ENCODE measurements at regions not wholly inside any gene's neighbourhood (a gene's known extent, or its start where the extent isn't known, plus 50 kb on each side); places are given as distances from the start of the nearest gene placed in this dataset.

- H3K4me2 ChIP-seq (replicated peaks; ENCODE audit: extremely low read depth, low read length, poor library complexity, severe bottlenecking): peak overlapping the region; percentile 51
- peaks cover 49 to 66% (median 56%) of the 10 kb centered on the region in 3 donors for H3K27me3 Mint-ChIP-seq (ENCODE audit: low read depth in 3 of 3)
- 1% methylated on average over 7 of the region's 11 CpGs for WGBS (ENCODE audit: insufficient coverage)
- H3K27ac Mint-ChIP-seq: peak overlapping the region in 1 of 7 donors; percentile 29
- H3K4me1 Mint-ChIP-seq: peaks cover 7% of the 10 kb centered on the region
- peak overlapping the region in 1 of 3 experiments; percentile 50 for H3K4me3 ChIP-seq (replicated peaks in 1 of 3; ENCODE audit: low read depth in 2 of 3, low read length in 3 of 3)
- no peak overlapping the region for H3K27ac ChIP-seq (ENCODE audit: low read depth in 1 of 2, low read length in 2 of 2)
- H3K9ac ChIP-seq (ENCODE audit: insufficient read depth, low read length, poor library complexity, severe bottlenecking): no peak overlapping the region
- H3K9me3 Mint-ChIP-seq: peaks cover 0 to 5% (median 2%) of the 10 kb centered on the region in 7 donors
- DNase-seq: no peak
- peaks cover 0 to 5% of the 10 kb centered on the region in 2 donors for H3K9me3 ChIP-seq (replicated peaks in 1 of 2; ENCODE audit: control insufficient read depth in 1 of 2, insufficient read depth in 1 of 2, low read length in 2 of 2)
- H3K36me3 ChIP-seq (replicated peaks in 1 of 2; ENCODE audit: control insufficient read depth in 1 of 2, insufficient read depth in 2 of 2, low read length in 2 of 2): no peaks in the 10 kb centered on the region
- H3K4me3 Mint-ChIP-seq: peak overlapping the region; percentile 54 to 86
- H3K27me3 ChIP-seq (ENCODE audit: control insufficient read depth in 2 of 2, insufficient read depth in 2 of 2, low read length in 2 of 2): peaks cover 40 to 50% of the 10 kb centered on the region in 2 donors
- H3K79me2 ChIP-seq (ENCODE audit: insufficient read depth, low read length): no peaks in the 10 kb centered on the region
- intact Hi-C loops (cut with micrococcal nuclease): no loop called here
- no peaks in the 10 kb centered on the region for H4K20me1 ChIP-seq (ENCODE audit: insufficient read depth, low read length)
- peaks cover 0 to 6% of the 10 kb centered on the region in 2 donors for H3K36me3 Mint-ChIP-seq
- no peak for TF ChIP-seq CTCF (IDR thresholded peaks at IDR 0.05)
- H3K4me1 ChIP-seq (ENCODE audit: control insufficient read depth in 1 of 2, insufficient read depth in 2 of 2, low read length in 2 of 2): peaks cover 11% of the 10 kb centered on the region in 2 donors
- no peak overlapping the region for H2AFZ ChIP-seq (ENCODE audit: insufficient read depth, low read depth, low read length, poor library complexity, severe bottlenecking)
Observed at GRCh38 chr6:166861961-166862286, 94.4 kb downstream of the RNASET2 start.

GRCh38 chr6:166861304-166861703, 95.0 kb downstream of the RNASET2 start:
- intact Hi-C loops (cut with micrococcal nuclease): no loop called here
- H3K36me3 ChIP-seq (replicated peaks in 1 of 2; ENCODE audit: control insufficient read depth in 1 of 2, insufficient read depth in 2 of 2, low read length in 2 of 2): no peaks in the 10 kb centered on the region
- Mint-ChIP-seq H3K27me3 (ENCODE audit: low read depth in 3 of 3) (peaks cover 49 to 66% (median 58%) of the 10 kb centered on the region in 3 donors), H3K9me3 (peaks cover 0 to 5% (median 2%) of the 10 kb centered on the region in 7 donors), H3K27ac (no peak overlapping the region), H3K4me1 (peaks cover 7% of the 10 kb centered on the region), H3K36me3 (peaks cover 0 to 6% of the 10 kb centered on the region in 2 donors), H3K4me3 (peak overlapping the region in 1 of 2 donors; percentile 86)
- WGBS (ENCODE audit: insufficient coverage): 100% methylated on average over 3 of the region's 5 CpGs
- no peak overlapping the region for H3K4me3 ChIP-seq (replicated peaks in 1 of 3; ENCODE audit: low read depth in 2 of 3, low read length in 3 of 3)
- TF ChIP-seq CTCF (IDR thresholded peaks at IDR 0.05): no peak
- no peak overlapping the region for H3K27ac ChIP-seq (ENCODE audit: low read depth in 1 of 2, low read length in 2 of 2)
- H3K4me1 ChIP-seq (ENCODE audit: control insufficient read depth in 1 of 2, insufficient read depth in 2 of 2, low read length in 2 of 2): peaks cover 11% of the 10 kb centered on the region in 2 donors
- H3K9ac ChIP-seq (ENCODE audit: insufficient read depth, low read length, poor library complexity, severe bottlenecking): no peak overlapping the region
- no peak overlapping the region for H2AFZ ChIP-seq (ENCODE audit: insufficient read depth, low read depth, low read length, poor library complexity, severe bottlenecking)
- DNase-seq: no peak
- H4K20me1 ChIP-seq (ENCODE audit: insufficient read depth, low read length): no peaks in the 10 kb centered on the region
- no peaks in the 10 kb centered on the region for H3K79me2 ChIP-seq (ENCODE audit: insufficient read depth, low read length)
- peaks cover 0 to 5% of the 10 kb centered on the region in 2 donors for H3K9me3 ChIP-seq (replicated peaks in 1 of 2; ENCODE audit: control insufficient read depth in 1 of 2, insufficient read depth in 1 of 2, low read length in 2 of 2)
- no peak overlapping the region for H3K4me2 ChIP-seq (replicated peaks; ENCODE audit: extremely low read depth, low read length, poor library complexity, severe bottlenecking)
- H3K27me3 ChIP-seq (ENCODE audit: control insufficient read depth in 2 of 2, insufficient read depth in 2 of 2, low read length in 2 of 2): peaks cover 40 to 50% of the 10 kb centered on the region in 2 donors
